H1 (cell line): ENCODE measurements at regions not wholly inside any gene's neighbourhood (a gene's known extent, or its start where the extent isn't known, plus 50 kb on each side); places are given as distances from the start of the nearest gene placed in this dataset. TPM values are rescaled to one million over a fixed set of nuclear protein-coding genes. Genes with fewer than 3 reads are reported as not detected.

Experiments
- small RNA-seq: library from polyadenylated mRNA; stranded (forward); fragments of <200 nt; extraction: miRNeasy Mini kit (QIAGEN cat#:217004); gene quantifications from one replicate; pipeline ENCODE3, GENCODE V24; 2013; ENCODE audit not compliant: insufficient read depth

Small RNAs in the stretch of these regions (small RNA-seq; reads per million reads assigned to genes)
- not detected for gene RN7SL401P
